Astrocyte (in vitro differentiated cells and primary cell): ENCODE measurements at regions not wholly inside any gene's neighbourhood (a gene's known extent, or its start where the extent isn't known, plus 50 kb on each side); places are given as distances from the start of the nearest gene placed in this dataset.

Source experiments
- DNase-seq: peaks from one replicate; pipeline ENCODE4 v3.0.0-alpha.2; 2010; ENCODE audit warnings: low read depth
- FAIRE-seq: peaks from 2 replicates; lab custom pipeline; 2011; peaks lifted over from hg19 to GRCh38; lab: Jason Lieb, UNC
- H2AFZ ChIP-seq: 2 replicates; pipeline ENCODE4 v1.6.0; 2012; ENCODE audit warnings: low read depth, low read length, inconsistent platforms
- H3K27ac ChIP-seq: 2 replicates; pipeline ENCODE4 v1.5.1; 2011; ENCODE audit warnings: low read depth, low read length, inconsistent platforms
- H3K27me3 ChIP-seq: 2 replicates; pipeline ENCODE4 v1.6.0; 2011; ENCODE audit warnings: low read length, inconsistent platforms; ENCODE audit not compliant: insufficient read depth
- H3K36me3 ChIP-seq: 2 replicates; pipeline ENCODE4 v1.5.1; 2011; ENCODE audit warnings: low read length, inconsistent platforms; ENCODE audit not compliant: insufficient read depth
- H3K4me1 ChIP-seq: 2 replicates; pipeline ENCODE4 v1.5.1; 2011; ENCODE audit warnings: low read length, inconsistent platforms; ENCODE audit not compliant: insufficient read depth
- H3K4me2 ChIP-seq: 2 replicates; pipeline ENCODE4 v1.6.0; 2012; ENCODE audit warnings: low read length, inconsistent platforms
- H3K4me3 ChIP-seq: 2 replicates; pipeline ENCODE4 v1.5.1; 2011; ENCODE audit warnings: low read depth, mild to moderate bottlenecking, low read length, inconsistent platforms; ENCODE audit not compliant: insufficient read depth
- H3K79me2 ChIP-seq: 2 replicates; pipeline ENCODE4 v1.6.0; 2012; ENCODE audit warnings: mild to moderate bottlenecking, low read length, inconsistent platforms; ENCODE audit not compliant: insufficient read depth
- H3K9ac ChIP-seq: 2 replicates; pipeline ENCODE4 v1.6.0; 2012; ENCODE audit warnings: mild to moderate bottlenecking, low read length, inconsistent platforms
- H3K9me3 ChIP-seq: 2 replicates; pipeline ENCODE4 v1.5.1; 2012; ENCODE audit warnings: low read depth, mild to moderate bottlenecking, low read length, inconsistent platforms; ENCODE audit not compliant: insufficient read depth
- H4K20me1 ChIP-seq: 2 replicates; pipeline ENCODE4 v1.6.0; 2012; ENCODE audit warnings: low read length, inconsistent platforms; ENCODE audit not compliant: insufficient read depth
- H3K27ac Mint-ChIP-seq: one replicate; pipeline ENCODE4 v1.8.0; 2021; ENCODE audit warnings: mild to moderate bottlenecking, mixed read lengths; ENCODE audit not compliant: unreplicated experiment
- H3K27me3 Mint-ChIP-seq: one replicate; pipeline ENCODE4 v1.8.0; 2021; ENCODE audit warnings: low read depth, mixed read lengths; ENCODE audit not compliant: unreplicated experiment
- H3K36me3 Mint-ChIP-seq: one replicate; pipeline ENCODE4 v1.8.0; 2021; ENCODE audit warnings: low read depth, mixed read lengths; ENCODE audit not compliant: unreplicated experiment
- H3K4me1 Mint-ChIP-seq: one replicate; pipeline ENCODE4 v1.8.0; 2021; ENCODE audit warnings: low read depth, mixed read lengths; ENCODE audit not compliant: unreplicated experiment
- H3K4me3 Mint-ChIP-seq: one replicate; pipeline ENCODE4 v1.8.0; 2021; ENCODE audit warnings: mild to moderate bottlenecking, moderate library complexity, mixed read lengths; ENCODE audit not compliant: unreplicated experiment
- H3K9me3 Mint-ChIP-seq: one replicate; pipeline ENCODE4 v1.8.0; 2021; ENCODE audit warnings: mild to moderate bottlenecking, mixed read lengths; ENCODE audit not compliant: unreplicated experiment
- EZH2 ChIP-seq: IDR thresholded peaks from 2 replicates; pipeline ENCODE4 v1.6.1; 2012; ENCODE audit warnings: mild to moderate bottlenecking, low read length, inconsistent platforms; ENCODE audit not compliant: insufficient read depth
- TF ChIP-seq, protein P1 (sequence below): IDR thresholded peaks from 2 replicates; pipeline ENCODE4 v1.5.1; 2011; ENCODE audit warnings: low read depth, mild to moderate bottlenecking, inconsistent platforms, low read length, moderate library complexity; ENCODE audit not compliant: insufficient read depth

DNA sequence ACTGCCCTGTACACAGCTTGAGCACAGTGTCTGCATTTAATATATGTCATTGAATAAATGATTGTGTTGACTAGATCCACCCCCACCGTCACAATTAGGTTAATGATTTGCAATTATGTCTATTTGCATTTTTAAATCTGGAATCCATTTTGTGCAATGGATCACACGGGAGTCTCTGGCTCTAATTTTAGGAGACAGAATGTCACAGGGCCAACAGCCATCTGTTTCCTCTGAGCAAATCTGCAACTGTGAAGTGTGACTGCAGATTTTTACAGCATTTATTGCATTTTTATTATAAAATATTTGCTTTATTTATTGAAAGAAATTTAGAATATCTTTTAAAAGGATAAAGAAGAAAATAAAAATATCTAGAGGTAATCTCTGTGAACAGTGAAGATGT, 316.8 kb downstream of the HS3ST1 start:
- no peak for FAIRE-seq
- TF ChIP-seq, protein P1, sequence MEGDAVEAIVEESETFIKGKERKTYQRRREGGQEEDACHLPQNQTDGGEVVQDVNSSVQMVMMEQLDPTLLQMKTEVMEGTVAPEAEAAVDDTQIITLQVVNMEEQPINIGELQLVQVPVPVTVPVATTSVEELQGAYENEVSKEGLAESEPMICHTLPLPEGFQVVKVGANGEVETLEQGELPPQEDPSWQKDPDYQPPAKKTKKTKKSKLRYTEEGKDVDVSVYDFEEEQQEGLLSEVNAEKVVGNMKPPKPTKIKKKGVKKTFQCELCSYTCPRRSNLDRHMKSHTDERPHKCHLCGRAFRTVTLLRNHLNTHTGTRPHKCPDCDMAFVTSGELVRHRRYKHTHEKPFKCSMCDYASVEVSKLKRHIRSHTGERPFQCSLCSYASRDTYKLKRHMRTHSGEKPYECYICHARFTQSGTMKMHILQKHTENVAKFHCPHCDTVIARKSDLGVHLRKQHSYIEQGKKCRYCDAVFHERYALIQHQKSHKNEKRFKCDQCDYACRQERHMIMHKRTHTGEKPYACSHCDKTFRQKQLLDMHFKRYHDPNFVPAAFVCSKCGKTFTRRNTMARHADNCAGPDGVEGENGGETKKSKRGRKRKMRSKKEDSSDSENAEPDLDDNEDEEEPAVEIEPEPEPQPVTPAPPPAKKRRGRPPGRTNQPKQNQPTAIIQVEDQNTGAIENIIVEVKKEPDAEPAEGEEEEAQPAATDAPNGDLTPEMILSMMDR = no peak
- no peak for TF ChIP-seq EZH2
- Histone ChIP-seq H3K36me3 (no peaks in the 10 kb centered on the region), H3K9me3 (no peaks in the 10 kb centered on the region), H2AFZ (no peak overlapping the region), H3K27me3 (peaks cover 3% of the 10 kb centered on the region), H3K4me3 (no peak overlapping the region), H3K4me2 (no peak overlapping the region), H3K9ac (no peak overlapping the region), H4K20me1 (no peaks in the 10 kb centered on the region), H3K79me2 (no peaks in the 10 kb centered on the region), H3K4me1 (no peaks in the 10 kb centered on the region), H3K27ac (no peak overlapping the region)
- Mint-ChIP-seq H3K4me3 (no peak overlapping the region), H3K27ac (no peak overlapping the region), H3K27me3 (peaks cover 5% of the 10 kb centered on the region), H3K36me3 (no peaks in the 10 kb centered on the region), H3K4me1 (peaks cover 3% of the 10 kb centered on the region), H3K9me3 (peaks cover 2% of the 10 kb centered on the region)
- DNase-seq = no peak

DNA sequence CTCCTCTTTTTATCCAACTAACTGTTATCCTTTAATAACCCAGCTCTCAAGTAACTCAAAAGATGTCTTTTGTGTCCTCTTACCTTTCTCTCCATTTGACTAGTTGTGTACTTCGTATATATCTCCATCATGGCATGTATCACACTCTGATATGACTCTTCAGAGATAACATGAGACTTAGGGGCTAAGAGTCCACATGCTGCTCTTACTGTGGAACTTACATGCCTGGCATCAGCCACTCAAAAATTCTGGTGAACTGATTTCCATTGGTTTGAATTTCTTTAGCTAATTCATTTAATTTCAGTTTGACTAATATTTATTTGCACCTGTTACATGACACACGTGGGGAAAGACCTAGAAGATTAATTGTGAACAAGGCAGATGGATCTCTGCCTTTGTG, 317.3 kb downstream of the HS3ST1 start:
- no peak for FAIRE-seq
- H3K9me3 Mint-ChIP-seq = peaks cover 2% of the 10 kb centered on the region
- Histone ChIP-seq H3K9me3 (no peaks in the 10 kb centered on the region), H3K79me2 (no peaks in the 10 kb centered on the region), H3K4me1 (no peaks in the 10 kb centered on the region), H2AFZ (no peak overlapping the region), H3K4me3 (no peak overlapping the region), H4K20me1 (no peaks in the 10 kb centered on the region), H3K9ac (no peak overlapping the region), H3K27me3 (peaks cover 3% of the 10 kb centered on the region), H3K36me3 (no peaks in the 10 kb centered on the region), H3K4me2 (no peak overlapping the region), H3K27ac (no peak overlapping the region)
- no peak overlapping the region for H3K27ac Mint-ChIP-seq
- DNase-seq = no peak
- H3K27me3 Mint-ChIP-seq = peaks cover 3% of the 10 kb centered on the region
- H3K4me1 Mint-ChIP-seq = peaks cover 7% of the 10 kb centered on the region
- TF ChIP-seq EZH2 = no peak
- TF ChIP-seq, protein P1 = no peak
- no peak overlapping the region for H3K4me3 Mint-ChIP-seq
- no peaks in the 10 kb centered on the region for H3K36me3 Mint-ChIP-seq

DNA sequence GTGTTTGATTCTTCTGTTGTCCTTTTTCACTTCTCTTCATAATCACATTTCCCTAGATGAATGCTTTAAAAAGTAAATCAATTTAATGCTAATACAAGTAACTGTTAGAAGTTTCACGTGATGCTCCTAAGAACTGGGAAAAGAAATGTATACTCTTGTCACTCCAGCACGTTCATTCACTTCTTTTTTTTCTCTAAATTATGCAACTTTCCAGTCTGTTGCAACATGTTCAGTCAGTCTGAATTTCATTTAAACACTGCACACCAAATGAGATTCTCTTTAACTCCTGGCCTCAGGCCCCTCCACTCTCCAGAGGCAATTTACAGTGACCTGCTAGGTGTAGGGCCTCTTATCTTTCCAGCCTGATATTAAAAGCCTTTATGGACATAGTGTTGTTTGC, 321.9 kb downstream of the HS3ST1 start:
- Histone ChIP-seq H3K4me2 (no peak overlapping the region), H3K27me3 (no peaks in the 10 kb centered on the region), H3K36me3 (no peaks in the 10 kb centered on the region), H3K9me3 (no peaks in the 10 kb centered on the region), H3K4me1 (no peaks in the 10 kb centered on the region), H3K79me2 (no peaks in the 10 kb centered on the region), H4K20me1 (no peaks in the 10 kb centered on the region), H3K27ac (no peak overlapping the region), H2AFZ (no peak overlapping the region), H3K4me3 (no peak overlapping the region), H3K9ac (no peak overlapping the region)
- Mint-ChIP-seq H3K36me3 (peaks cover 2% of the 10 kb centered on the region), H3K4me1 (peaks cover 9% of the 10 kb centered on the region), H3K27me3 (peaks cover 3% of the 10 kb centered on the region), H3K4me3 (no peak overlapping the region), H3K27ac (peak overlapping the region; percentile 91), H3K9me3 (peaks cover 2% of the 10 kb centered on the region)
- DNase-seq (no peak), FAIRE-seq (no peak)
- TF ChIP-seq, protein P1 = no peak
- TF ChIP-seq EZH2 = no peak
